PC-9 (cell line): ENCODE measurements at regions not wholly inside any gene's neighbourhood (a gene's known extent, or its start where the extent isn't known, plus 50 kb on each side); places are given as distances from the start of the nearest gene placed in this dataset.
A peak's percentile ranks its signal among the peaks of the same experiment; 100 is the strongest.

Experiments
- BruUV-seq: library from RNA; stranded (reverse); fragments of 400-500 nt; replicated peaks from 2 replicates; lab custom pipeline; 2021; lab: Mats Ljungman, UMichigan
- CTCF ChIA-PET: fragments of 300-600 bp; sonication (Branson Sonifier 250); formaldehyde crosslinking; loops from one replicate; lab custom pipeline; 2022; ENCODE audit warnings: antibody characterized with exemption; lab: Charles Lee
- POLR2A ChIA-PET: fragments of 300-600 bp; sonication (Branson Sonifier 250); formaldehyde crosslinking; loops from one replicate; lab custom pipeline; 2022; ENCODE audit warnings: antibody characterized with exemption; ENCODE audit not compliant: unreplicated experiment; lab: Charles Lee
- DNase-seq, 2 experiments: peaks; one replicate each; pipeline versions ENCODE4 v3.0.0 to v3.0.0-alpha.2; 2015 to 2022; ENCODE audit warnings: mixed read lengths in 1 of 2
- H2AFZ ChIP-seq: fragments of 200-600 bp; sonication (generic); 2 replicates; pipeline ENCODE4 v1.8.1; 2017; ENCODE audit warnings: antibody characterized with exemption
- H3F3A ChIP-seq: fragments of 200-600 bp; sonication (generic); 2 replicates; pipeline ENCODE4 v1.8.1; 2017; ENCODE audit warnings: antibody characterized with exemption, mild to moderate bottlenecking, low read depth; ENCODE audit not compliant: insufficient read depth
- H3K27ac ChIP-seq: fragments of 200-600 bp; sonication (generic); 2 replicates; pipeline ENCODE4 v1.6.1; 2016; ENCODE audit warnings: mixed run types
- H3K27me3 ChIP-seq: fragments of 200-600 bp; sonication (generic); 2 replicates; pipeline ENCODE4 v1.6.1; 2016; ENCODE audit warnings: low read depth, mixed run types; ENCODE audit not compliant: insufficient read depth
- H3K36me3 ChIP-seq: fragments of 200-600 bp; sonication (generic); 2 replicates; pipeline ENCODE4 v1.6.1; 2016; ENCODE audit warnings: low read depth, mixed run types
- H3K4me1 ChIP-seq: fragments of 200-600 bp; sonication (generic); replicated peaks from 2 replicates; pipeline ENCODE4 v1.6.1; 2016; ENCODE audit warnings: mixed run types; ENCODE audit not compliant: insufficient read depth
- H3K4me2 ChIP-seq: fragments of 200-600 bp; sonication (generic); 2 replicates; pipeline ENCODE4 v1.6.1; 2017; ENCODE audit warnings: mixed run types
- H3K4me3 ChIP-seq: fragments of 200-600 bp; sonication (generic); 2 replicates; pipeline ENCODE4 v1.6.1; 2016; ENCODE audit warnings: mixed run types
- H3K79me2 ChIP-seq: fragments of 200-600 bp; sonication (generic); 2 replicates; pipeline ENCODE4 v1.6.1; 2017; ENCODE audit warnings: low read depth, mixed run types
- H3K9me2 ChIP-seq: fragments of 200-600 bp; sonication (generic); 2 replicates; pipeline ENCODE4 v1.8.1; 2017; ENCODE audit warnings: mild to moderate bottlenecking; ENCODE audit not compliant: insufficient read depth
- H3K9me3 ChIP-seq: fragments of 200-600 bp; sonication (generic); 2 replicates; pipeline ENCODE4 v1.8.1; 2016; ENCODE audit warnings: low read depth; ENCODE audit not compliant: insufficient read depth
- H4K20me1 ChIP-seq: fragments of 200-600 bp; sonication (generic); 2 replicates; pipeline ENCODE4 v1.8.1; 2017; ENCODE audit not compliant: insufficient read depth
- EZH2 ChIP-seq: fragments of 200-600 bp; sonication (generic); IDR thresholded peaks from 2 replicates; pipeline ENCODE4 v1.8.0; 2017; ENCODE audit warnings: antibody characterized with exemption, low read depth
- intact Hi-C: fragments of 100-400 bp; cut with micrococcal nuclease; formaldehyde crosslinking; loops from one replicate; pipeline ENCODE4 v1.10.0; 2022; ENCODE audit not compliant: unreplicated experiment
- TF ChIP-seq, protein P1 (sequence below): fragments of 200-600 bp; sonication (generic); conservative IDR thresholded peaks from 2 replicates; pipeline ENCODE4 v1.6.1; 2017; ENCODE audit warnings: mixed run types, antibody characterized with exemption, mild to moderate bottlenecking, moderate library complexity

DNA sequence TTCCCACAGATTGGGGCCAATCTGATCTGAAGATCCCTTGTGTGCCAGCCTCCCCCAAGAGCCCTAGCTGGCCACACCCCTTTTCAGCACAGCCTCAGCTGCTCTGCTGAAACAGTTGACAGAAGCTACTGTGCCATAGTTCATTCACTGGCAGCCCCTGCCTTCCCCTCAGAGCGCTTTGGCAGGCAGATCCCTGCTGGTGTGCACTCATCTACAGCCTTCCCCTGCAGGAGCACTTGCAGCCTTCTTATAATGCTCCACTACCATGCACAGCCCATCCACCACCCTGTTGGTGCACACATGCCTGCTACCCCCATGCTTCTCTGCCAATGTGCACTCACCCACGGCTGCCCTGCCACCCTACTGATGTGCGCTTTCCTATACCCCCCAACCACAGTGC is 471.3 kb downstream of the MTRR start:
- H3K4me1 ChIP-seq: no peaks in the 10 kb centered on the region
- H2AFZ ChIP-seq: no peak overlapping the region
- H3F3A ChIP-seq: no peaks in the 10 kb centered on the region
- H3K9me3 ChIP-seq: no peaks in the 10 kb centered on the region
- no TSS peak for BruUV-seq
- H4K20me1 ChIP-seq: no peaks in the 10 kb centered on the region
- no peak for DNase-seq
- ChIA-PET POLR2A (no interaction called here), CTCF (interaction anchor here (0.7 kb wide), 1 partner anchor 220 kb away, joined by 3 read pairs; no protein-coding TSS in a partner anchor)
- intact Hi-C loops: loop anchor here (10.0 kb wide), 1 partner anchor 865 kb away; no protein-coding TSS in a partner anchor
- peak overlapping the region; percentile 56 for H3K4me2 ChIP-seq
- no peak overlapping the region for H3K27ac ChIP-seq
- H3K36me3 ChIP-seq: no peaks in the 10 kb centered on the region
- TF ChIP-seq EZH2: no peak
- TF ChIP-seq, protein P1, sequence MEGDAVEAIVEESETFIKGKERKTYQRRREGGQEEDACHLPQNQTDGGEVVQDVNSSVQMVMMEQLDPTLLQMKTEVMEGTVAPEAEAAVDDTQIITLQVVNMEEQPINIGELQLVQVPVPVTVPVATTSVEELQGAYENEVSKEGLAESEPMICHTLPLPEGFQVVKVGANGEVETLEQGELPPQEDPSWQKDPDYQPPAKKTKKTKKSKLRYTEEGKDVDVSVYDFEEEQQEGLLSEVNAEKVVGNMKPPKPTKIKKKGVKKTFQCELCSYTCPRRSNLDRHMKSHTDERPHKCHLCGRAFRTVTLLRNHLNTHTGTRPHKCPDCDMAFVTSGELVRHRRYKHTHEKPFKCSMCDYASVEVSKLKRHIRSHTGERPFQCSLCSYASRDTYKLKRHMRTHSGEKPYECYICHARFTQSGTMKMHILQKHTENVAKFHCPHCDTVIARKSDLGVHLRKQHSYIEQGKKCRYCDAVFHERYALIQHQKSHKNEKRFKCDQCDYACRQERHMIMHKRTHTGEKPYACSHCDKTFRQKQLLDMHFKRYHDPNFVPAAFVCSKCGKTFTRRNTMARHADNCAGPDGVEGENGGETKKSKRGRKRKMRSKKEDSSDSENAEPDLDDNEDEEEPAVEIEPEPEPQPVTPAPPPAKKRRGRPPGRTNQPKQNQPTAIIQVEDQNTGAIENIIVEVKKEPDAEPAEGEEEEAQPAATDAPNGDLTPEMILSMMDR: no peak
- no peaks in the 10 kb centered on the region for H3K9me2 ChIP-seq
- H3K27me3 ChIP-seq: peaks cover 15% of the 10 kb centered on the region
- H3K4me3 ChIP-seq: no peak overlapping the region
- no peaks in the 10 kb centered on the region for H3K79me2 ChIP-seq

DNA sequence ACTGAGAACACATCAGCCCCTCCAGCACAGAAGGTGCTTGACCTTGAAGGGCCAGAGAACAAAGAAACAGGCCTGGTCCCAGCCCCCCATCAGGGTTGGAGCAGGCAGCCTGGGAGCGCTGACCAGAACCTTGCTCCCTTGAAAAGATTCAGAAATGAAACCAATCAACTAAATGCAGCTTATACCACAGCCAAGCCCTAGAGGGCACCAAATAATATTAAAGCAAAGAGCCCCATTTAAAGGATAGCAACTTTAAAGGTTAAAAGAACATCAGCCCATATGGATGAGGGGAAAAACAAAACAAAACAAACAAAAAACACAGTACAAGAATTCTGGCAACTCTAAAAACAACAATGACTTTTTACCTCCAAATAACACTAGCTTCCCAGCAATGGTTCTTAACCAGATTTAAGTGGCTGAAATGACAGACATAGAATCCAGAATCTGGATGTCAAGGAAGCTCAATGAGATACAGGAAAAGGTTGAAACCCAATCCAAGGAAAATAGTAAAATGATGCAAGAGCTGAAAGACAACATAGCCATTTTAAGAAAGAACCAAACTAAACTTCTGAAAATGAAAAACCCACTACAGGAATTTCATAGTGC is 471.9 kb downstream of the MTRR start:
- Histone ChIP-seq H4K20me1 (no peaks in the 10 kb centered on the region), H3K27ac (no peak overlapping the region), H3K9me3 (no peaks in the 10 kb centered on the region), H3K4me2 (peak overlapping the region; percentile 56), H3F3A (no peaks in the 10 kb centered on the region), H3K4me1 (no peaks in the 10 kb centered on the region), H3K27me3 (peaks cover 10% of the 10 kb centered on the region), H2AFZ (no peak overlapping the region), H3K4me3 (no peak overlapping the region), H3K79me2 (no peaks in the 10 kb centered on the region), H3K36me3 (no peaks in the 10 kb centered on the region), H3K9me2 (no peaks in the 10 kb centered on the region)
- BruUV-seq: no TSS peak
- POLR2A ChIA-PET: no interaction called here
- DNase-seq: no peak
- CTCF ChIA-PET: interaction anchor here (0.7 kb wide), 1 partner anchor 219 kb away, joined by 3 read pairs; no protein-coding TSS in a partner anchor
- TF ChIP-seq EZH2: no peak
- TF ChIP-seq, protein P1: peak; percentile 80
- intact Hi-C loops: loop anchor here (10.0 kb wide), 1 partner anchor 864 kb away; no protein-coding TSS in a partner anchor

DNA sequence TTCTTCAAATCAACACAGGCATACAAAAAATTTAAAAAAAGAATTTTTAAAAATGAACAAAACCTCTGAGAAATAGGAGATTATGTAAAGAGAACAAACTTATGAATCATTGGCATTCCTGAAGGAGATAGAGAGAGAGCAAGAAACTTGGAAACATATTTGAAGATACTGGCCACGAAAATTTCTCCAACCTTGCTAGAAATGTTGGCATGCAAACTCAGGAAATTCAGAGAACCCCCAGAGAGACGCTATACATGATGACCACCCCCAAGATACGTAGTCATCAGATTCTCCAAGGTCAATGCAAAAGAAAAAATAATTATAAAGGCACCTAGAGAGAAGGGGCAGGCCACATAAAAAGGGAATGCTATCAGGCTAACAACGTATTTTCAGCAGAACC is 472.5 kb downstream of the MTRR start:
- CTCF ChIA-PET: no interaction called here
- TF ChIP-seq, protein P1: no peak
- TF ChIP-seq EZH2: no peak

More for the DNA sequence above, 472.5 kb downstream of the MTRR start:
- no peak overlapping the region for H3K27ac ChIP-seq
- no peak overlapping the region for H3K4me2 ChIP-seq
- intact Hi-C loops: loop anchor here (10.0 kb wide), 1 partner anchor 863 kb away; no protein-coding TSS in a partner anchor
- H3K4me1 ChIP-seq: no peaks in the 10 kb centered on the region
- H3K9me3 ChIP-seq: no peaks in the 10 kb centered on the region
- BruUV-seq: no TSS peak
- DNase-seq: no peak
- no peak overlapping the region for H3K4me3 ChIP-seq
- peaks cover 8% of the 10 kb centered on the region for H3K27me3 ChIP-seq
- H3K9me2 ChIP-seq: no peaks in the 10 kb centered on the region
- no peaks in the 10 kb centered on the region for H3F3A ChIP-seq
- no peaks in the 10 kb centered on the region for H4K20me1 ChIP-seq
- POLR2A ChIA-PET: no interaction called here
- H2AFZ ChIP-seq: no peak overlapping the region
- no peaks in the 10 kb centered on the region for H3K36me3 ChIP-seq
- no peaks in the 10 kb centered on the region for H3K79me2 ChIP-seq
